ENCODE measurements at regions not wholly inside any gene's neighbourhood (a gene's known extent, or its start where the extent isn't known, plus 50 kb on each side); places are given as distances from the start of the nearest gene placed in this dataset.

DNA sequence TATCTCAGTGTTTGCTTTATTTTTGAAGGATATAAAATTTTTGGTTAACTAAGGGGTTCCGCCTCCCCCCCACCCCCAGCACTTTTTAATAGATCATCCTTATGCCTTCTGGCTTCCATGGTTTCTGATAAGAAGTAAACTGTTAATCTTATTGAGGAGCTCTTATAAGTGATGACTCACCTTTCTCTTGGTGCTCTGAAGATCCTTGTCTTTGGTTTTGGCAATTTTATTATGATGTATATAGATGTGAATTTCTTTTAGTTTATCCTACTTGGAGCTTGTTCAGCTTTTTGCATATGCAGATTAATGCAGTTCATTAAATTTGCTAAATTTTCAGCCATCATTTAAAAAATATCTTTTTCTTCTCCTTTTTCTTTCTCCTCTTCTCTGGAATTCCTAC, 91.7 kb upstream of the CTAGE1 start:
- Histone ChIP-seq H3K27ac (no peak overlapping the region), H3K9ac (ENCODE audit: insufficient read length) (no peak overlapping the region), H3K36me3 (ENCODE audit: insufficient read depth, low read length) (no peaks in the 10 kb centered on the region), H3K9me3 (ENCODE audit: low read depth, low read length) (no peaks in the 10 kb centered on the region), H3K4me3 (no peak overlapping the region)
- no peak for DNase-seq (ENCODE audit: low read depth, low spot score)
- TF ChIP-seq POLR2AphosphoS5 (IDR thresholded peaks at IDR 0.05; ENCODE audit: borderline replicate concordance, low read depth, low read length) (no peak), FOXP2 (optimal IDR thresholded peaks at IDR 0.05; ENCODE audit: control extremely low read depth, extremely low read length, insufficient read depth) (no peak), EZH2 (IDR thresholded peaks at IDR 0.05) (no peak)

DNA sequence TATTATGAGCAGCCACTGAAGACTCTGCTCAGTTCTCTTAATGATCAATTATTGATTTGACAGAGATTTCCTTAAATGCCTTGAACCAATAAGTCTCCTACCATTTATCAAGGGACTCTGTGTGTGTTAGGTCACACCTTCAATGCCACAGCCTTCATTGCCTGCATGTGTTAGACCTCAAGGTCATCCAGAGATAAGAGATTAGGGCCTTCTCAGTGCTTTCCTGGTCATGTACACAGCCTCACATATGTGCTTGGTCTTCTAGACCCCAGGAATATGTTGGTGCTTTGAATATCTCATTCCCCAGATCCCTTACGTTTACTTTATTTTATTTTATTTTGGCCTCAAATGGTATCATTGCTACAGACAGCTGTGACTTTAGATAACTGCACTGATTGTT, 93.0 kb upstream of the CTAGE1 start:
- DNase-seq (ENCODE audit: low read depth, low spot score), result no peak
- no peak overlapping the region for H3K9ac ChIP-seq (ENCODE audit: insufficient read length)
- no peak overlapping the region for H3K27ac ChIP-seq
- H3K9me3 ChIP-seq (ENCODE audit: low read depth, low read length), result no peaks in the 10 kb centered on the region
- no peak for TF ChIP-seq EZH2 (IDR thresholded peaks at IDR 0.05)
- TF ChIP-seq FOXP2 (optimal IDR thresholded peaks at IDR 0.05; ENCODE audit: control extremely low read depth, extremely low read length, insufficient read depth), result no peak
- no peak for TF ChIP-seq POLR2AphosphoS5 (IDR thresholded peaks at IDR 0.05; ENCODE audit: borderline replicate concordance, low read depth, low read length)
- H3K36me3 ChIP-seq (ENCODE audit: insufficient read depth, low read length), result no peaks in the 10 kb centered on the region
- H3K4me3 ChIP-seq, result no peak overlapping the region

DNA sequence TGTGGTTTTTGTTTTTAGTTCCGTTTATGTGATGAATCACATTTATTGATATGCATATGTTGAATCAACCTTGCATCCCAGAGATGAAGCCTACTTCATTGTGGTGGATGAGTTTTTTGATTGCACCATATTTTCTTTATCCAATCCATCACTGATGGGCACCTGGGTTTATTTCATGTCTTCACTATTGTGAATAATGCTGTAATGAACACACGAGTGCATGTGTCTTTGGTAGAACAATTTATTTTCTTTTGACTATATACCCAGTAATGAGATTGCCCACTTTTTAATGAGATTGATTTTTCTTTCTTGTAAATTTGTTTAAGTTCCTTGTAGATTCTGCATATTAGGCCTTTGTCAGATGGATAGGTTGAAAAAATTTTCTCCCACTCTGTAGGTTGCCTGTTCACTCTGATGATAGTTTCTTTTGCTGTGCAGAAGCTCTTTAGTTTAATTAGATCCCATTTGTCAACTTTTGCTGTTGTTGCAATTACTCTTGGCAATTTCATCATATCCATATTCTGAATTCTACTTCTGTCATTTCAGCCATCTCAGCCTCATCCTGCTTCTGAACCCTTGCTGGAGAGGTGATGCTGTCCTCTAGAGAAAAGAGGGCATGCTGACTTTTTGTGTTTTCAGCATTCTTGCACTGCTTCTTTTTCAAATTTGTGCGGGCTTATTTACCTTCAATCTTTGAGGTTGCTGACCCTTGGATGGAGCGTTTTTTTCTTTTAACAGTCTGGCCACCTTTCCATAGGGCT, 96.2 kb upstream of the CTAGE1 start:
- H3K27ac ChIP-seq, result no peak overlapping the region
- H3K9me3 ChIP-seq (ENCODE audit: low read depth, low read length), result no peaks in the 10 kb centered on the region
- no peak for DNase-seq (ENCODE audit: low read depth, low spot score)
- H3K36me3 ChIP-seq (ENCODE audit: insufficient read depth, low read length), result no peaks in the 10 kb centered on the region
- TF ChIP-seq POLR2AphosphoS5 (IDR thresholded peaks at IDR 0.05; ENCODE audit: borderline replicate concordance, low read depth, low read length), result no peak
- TF ChIP-seq FOXP2 (optimal IDR thresholded peaks at IDR 0.05; ENCODE audit: control extremely low read depth, extremely low read length, insufficient read depth), result no peak
- TF ChIP-seq EZH2 (IDR thresholded peaks at IDR 0.05), result no peak
- H3K9ac ChIP-seq (ENCODE audit: insufficient read length), result no peak overlapping the region
- H3K4me3 ChIP-seq, result no peak overlapping the region

DNA sequence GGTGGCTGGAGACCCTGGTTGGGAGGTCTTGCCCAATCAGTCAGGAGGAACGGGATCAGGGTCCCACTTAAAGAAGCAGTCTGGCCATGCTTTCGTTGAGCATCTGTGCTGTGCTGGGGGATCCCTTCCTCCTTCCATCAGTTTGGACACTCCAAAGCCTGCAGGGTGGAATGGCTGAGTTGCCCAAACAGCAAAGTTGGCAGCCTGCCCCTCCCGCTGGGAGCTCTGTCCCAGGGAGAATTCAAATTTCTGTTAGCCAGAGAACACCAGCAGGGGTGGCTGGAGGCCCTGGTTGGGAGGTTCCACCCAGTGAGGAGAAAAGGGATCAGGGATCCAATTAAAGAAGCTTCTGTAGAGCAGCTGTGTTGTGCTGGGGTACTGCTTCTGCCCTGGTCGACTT, 96.9 kb upstream of the CTAGE1 start:
- H3K9me3 ChIP-seq (ENCODE audit: low read depth, low read length), result no peaks in the 10 kb centered on the region
- H3K9ac ChIP-seq (ENCODE audit: insufficient read length), result no peak overlapping the region
- no peak for TF ChIP-seq EZH2 (IDR thresholded peaks at IDR 0.05)
- no peak for TF ChIP-seq FOXP2 (optimal IDR thresholded peaks at IDR 0.05; ENCODE audit: control extremely low read depth, extremely low read length, insufficient read depth)
- TF ChIP-seq POLR2AphosphoS5 (IDR thresholded peaks at IDR 0.05; ENCODE audit: borderline replicate concordance, low read depth, low read length), result no peak
- no peaks in the 10 kb centered on the region for H3K36me3 ChIP-seq (ENCODE audit: insufficient read depth, low read length)
- H3K4me3 ChIP-seq, result no peak overlapping the region
- DNase-seq (ENCODE audit: low read depth, low spot score), result no peak
- H3K27ac ChIP-seq, result no peak overlapping the region

DNA sequence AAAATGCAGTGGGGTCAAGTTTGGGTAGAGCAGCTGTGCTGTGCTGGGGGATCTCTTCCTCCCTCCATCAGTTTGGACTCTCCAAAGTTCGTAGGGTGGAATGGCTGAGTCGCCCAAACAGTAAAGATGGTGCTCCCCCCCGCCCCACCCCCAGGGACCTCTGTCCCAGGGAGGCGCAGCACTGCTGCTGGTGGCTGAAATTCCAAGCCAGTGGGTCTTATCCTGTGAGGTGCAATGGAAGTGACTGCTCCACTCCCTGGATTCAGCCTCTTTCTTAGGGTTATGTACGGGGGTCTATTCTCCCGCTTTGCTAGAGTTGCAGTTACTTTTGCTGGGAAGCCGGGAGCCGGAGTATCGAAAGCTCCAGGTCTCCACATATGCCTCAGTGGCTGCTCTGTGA, 97.5 kb upstream of the CTAGE1 start:
- H3K27ac ChIP-seq, result no peak overlapping the region
- no peak for DNase-seq (ENCODE audit: low read depth, low spot score)
- no peaks in the 10 kb centered on the region for H3K36me3 ChIP-seq (ENCODE audit: insufficient read depth, low read length)
- no peak overlapping the region for H3K9ac ChIP-seq (ENCODE audit: insufficient read length)
- H3K4me3 ChIP-seq, result no peak overlapping the region
- no peaks in the 10 kb centered on the region for H3K9me3 ChIP-seq (ENCODE audit: low read depth, low read length)
- no peak for TF ChIP-seq FOXP2 (optimal IDR thresholded peaks at IDR 0.05; ENCODE audit: control extremely low read depth, extremely low read length, insufficient read depth)
- TF ChIP-seq EZH2 (IDR thresholded peaks at IDR 0.05), result no peak
- no peak for TF ChIP-seq POLR2AphosphoS5 (IDR thresholded peaks at IDR 0.05; ENCODE audit: borderline replicate concordance, low read depth, low read length)

- no peak overlapping the region for H3K4me3 ChIP-seq
- H3K9ac ChIP-seq (ENCODE audit: insufficient read length), result no peak overlapping the region
- no peaks in the 10 kb centered on the region for H3K9me3 ChIP-seq (ENCODE audit: low read depth, low read length)
- no peak overlapping the region for H3K27ac ChIP-seq
- no peak for TF ChIP-seq FOXP2 (optimal IDR thresholded peaks at IDR 0.05; ENCODE audit: control extremely low read depth, extremely low read length, insufficient read depth)
- TF ChIP-seq EZH2 (IDR thresholded peaks at IDR 0.05), result no peak
- TF ChIP-seq POLR2AphosphoS5 (IDR thresholded peaks at IDR 0.05; ENCODE audit: borderline replicate concordance, low read depth, low read length), result no peak
- H3K36me3 ChIP-seq (ENCODE audit: insufficient read depth, low read length), result no peaks in the 10 kb centered on the region
- DNase-seq (ENCODE audit: low read depth, low spot score), result no peak
Measured at GRCh38 chr18:22517356-22517755, 99.6 kb upstream of the CTAGE1 start.

- DNase-seq (ENCODE audit: low read depth, low spot score), result no peak
- Histone ChIP-seq H3K4me3 (no peak overlapping the region), H3K9me3 (ENCODE audit: low read depth, low read length) (no peaks in the 10 kb centered on the region), H3K27ac (no peak overlapping the region), H3K36me3 (ENCODE audit: insufficient read depth, low read length) (no peaks in the 10 kb centered on the region), H3K9ac (ENCODE audit: insufficient read length) (no peak overlapping the region)
- TF ChIP-seq POLR2AphosphoS5 (IDR thresholded peaks at IDR 0.05; ENCODE audit: borderline replicate concordance, low read depth, low read length) (no peak), FOXP2 (optimal IDR thresholded peaks at IDR 0.05; ENCODE audit: control extremely low read depth, extremely low read length, insufficient read depth) (no peak), EZH2 (IDR thresholded peaks at IDR 0.05) (no peak)
Measured at GRCh38 chr18:22521026-22521707, 103.5 kb upstream of the CTAGE1 start.

- no peak for DNase-seq (ENCODE audit: low read depth, low spot score)
- Histone ChIP-seq H3K4me3 (no peak overlapping the region), H3K9me3 (ENCODE audit: low read depth, low read length) (no peaks in the 10 kb centered on the region), H3K36me3 (ENCODE audit: insufficient read depth, low read length) (no peaks in the 10 kb centered on the region), H3K27ac (no peak overlapping the region), H3K9ac (ENCODE audit: insufficient read length) (no peak overlapping the region)
- TF ChIP-seq FOXP2 (optimal IDR thresholded peaks at IDR 0.05; ENCODE audit: control extremely low read depth, extremely low read length, insufficient read depth) (no peak), EZH2 (IDR thresholded peaks at IDR 0.05) (no peak), POLR2AphosphoS5 (IDR thresholded peaks at IDR 0.05; ENCODE audit: borderline replicate concordance, low read depth, low read length) (no peak)
Measured at GRCh38 chr18:22523481-22523880, 105.8 kb upstream of the CTAGE1 start.
